HG03558 (cell line): ENCODE measurements at regions not wholly inside any gene's neighbourhood (a gene's known extent, or its start where the extent isn't known, plus 50 kb on each side); places are given as distances from the start of the nearest gene placed in this dataset.
"Not testable (repeated sequence)": the region's sequence is repeated elsewhere in the genome, so short reads cannot be mapped to it uniquely, and the experiment has no call there.

Source experiments
- ATAC-seq: cut with Tn5 transposase; IDR thresholded peaks from one replicate; pipeline ENCODE4 v1.9.1; 2021; ENCODE audit warnings: moderate number of reproducible peaks; ENCODE audit not compliant: unreplicated experiment; ENCODE audit errors: extremely low read depth

DNA sequence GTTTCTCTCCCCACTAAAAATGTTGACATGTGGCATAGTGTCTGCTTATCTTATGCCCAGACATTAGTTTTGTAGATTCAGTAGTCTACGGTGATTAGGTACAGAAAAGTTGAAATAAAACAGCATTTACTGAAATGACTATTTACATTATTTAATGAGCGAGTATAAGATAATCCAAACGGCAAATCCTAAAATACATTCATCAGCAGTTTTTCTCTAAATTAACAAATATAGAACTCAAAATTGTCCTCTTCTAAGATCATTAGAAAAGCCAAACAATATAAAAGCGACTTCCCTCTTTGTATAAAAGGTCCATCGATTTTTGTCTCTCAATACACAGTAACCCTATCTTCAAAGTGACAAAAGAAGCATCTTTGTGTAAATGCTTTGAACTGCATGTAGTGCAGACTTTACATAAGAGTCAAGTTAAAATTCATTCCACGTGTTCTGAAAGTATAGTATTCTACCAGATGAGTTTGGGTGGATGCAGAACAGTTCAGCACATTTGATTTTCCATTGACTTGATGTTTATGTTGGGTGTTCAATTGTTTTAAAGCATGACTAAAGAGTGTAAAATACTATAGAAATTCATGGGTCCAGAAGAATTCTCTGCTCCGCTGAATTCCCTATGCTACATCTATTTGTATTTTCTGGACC lies 480.8 kb upstream of the DPH6 start:
- ATAC-seq, result no peak

- no peak for ATAC-seq
Observed at GRCh38 chr15:36029606-36030210, 483.7 kb upstream of the DPH6 start.

DNA sequence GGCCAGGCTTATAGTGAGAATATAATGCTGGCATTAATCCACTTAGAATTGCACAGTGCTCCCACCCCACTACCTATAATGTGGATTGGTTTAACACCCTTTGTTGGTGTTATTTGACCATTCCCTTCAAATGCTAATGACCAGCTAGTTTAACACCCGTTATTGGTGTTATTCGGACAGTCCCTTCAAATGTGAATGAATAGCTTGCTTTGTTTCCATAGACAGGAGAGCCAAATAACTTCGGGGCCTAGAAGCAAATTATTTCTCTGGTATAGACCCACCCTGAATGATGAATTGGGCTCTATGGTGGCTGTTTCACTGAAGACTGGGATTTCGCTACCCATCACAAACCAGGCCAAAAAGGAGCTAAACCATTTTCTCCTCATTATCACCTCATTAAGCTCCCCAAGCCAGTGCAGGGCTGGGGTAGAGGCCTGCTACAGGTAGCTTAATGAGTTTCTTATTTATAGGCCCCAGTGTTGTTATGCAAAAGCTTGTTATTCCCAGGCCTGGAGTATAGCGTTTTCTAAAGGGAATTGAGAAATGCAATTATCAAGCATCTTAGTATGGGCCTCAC lies 494.1 kb upstream of the DPH6 start:
- no peak for ATAC-seq

GRCh38 chr15:36047018-36047716 lies 501.2 kb upstream of the DPH6 start:
- ATAC-seq, result not testable (repeated sequence)

- no peak for ATAC-seq
Observed at GRCh38 chr15:36050899-36051298, 504.9 kb upstream of the DPH6 start.

GRCh38 chr15:36052641-36053040 lies 506.7 kb upstream of the DPH6 start:
- not testable (repeated sequence) for ATAC-seq

GRCh38 chr15:36053746-36054145 lies 507.8 kb upstream of the DPH6 start:
- ATAC-seq, result no peak

GRCh38 chr15:36059596-36059995 lies 513.6 kb upstream of the DPH6 start:
- ATAC-seq, result no peak

- no peak for ATAC-seq
Observed at GRCh38 chr15:36062357-36062756, 516.4 kb upstream of the DPH6 start.

- no peak for ATAC-seq
Observed at GRCh38 chr15:36066757-36067156, 512.7 kb upstream of the CDIN1 start.

DNA sequence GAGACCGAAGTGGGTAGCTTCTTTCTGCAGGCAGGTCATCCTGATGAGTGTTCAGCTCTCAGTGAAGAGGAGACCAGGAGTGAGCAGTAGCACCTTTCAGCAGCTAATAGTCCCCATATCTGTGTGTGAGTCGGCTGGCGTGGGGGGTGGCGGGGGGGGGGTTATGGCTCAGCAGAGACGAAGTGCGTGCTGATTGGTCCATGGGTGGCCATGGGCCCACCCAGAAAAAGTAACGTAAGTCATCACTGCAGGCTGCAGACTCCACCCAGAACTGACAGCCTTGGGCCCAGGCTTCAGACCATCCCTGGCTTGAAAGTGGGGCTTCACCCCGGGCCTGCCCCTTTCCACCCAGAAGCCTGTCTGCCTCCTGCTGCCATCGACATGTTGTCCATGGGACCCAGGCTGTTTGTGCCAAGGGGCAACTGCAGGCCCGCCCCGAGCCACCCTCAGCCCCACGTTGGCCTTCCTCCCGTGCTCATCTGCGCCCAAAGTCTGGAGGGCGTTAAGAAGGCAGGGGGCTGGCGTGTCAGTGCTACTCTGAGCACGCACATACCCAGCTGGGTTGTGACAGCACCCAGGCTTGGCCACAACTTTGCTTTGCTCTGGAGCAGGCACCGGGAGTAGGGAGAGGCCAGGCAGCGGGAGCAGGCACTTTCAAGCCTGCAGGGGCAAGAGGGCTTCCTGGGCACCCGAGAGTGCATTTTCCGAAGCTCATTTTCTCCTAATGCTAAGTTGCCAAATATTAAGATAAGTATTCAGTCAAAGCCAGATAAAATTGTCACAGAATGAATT lies 511.7 kb upstream of the CDIN1 start:
- ATAC-seq, result no peak

DNA sequence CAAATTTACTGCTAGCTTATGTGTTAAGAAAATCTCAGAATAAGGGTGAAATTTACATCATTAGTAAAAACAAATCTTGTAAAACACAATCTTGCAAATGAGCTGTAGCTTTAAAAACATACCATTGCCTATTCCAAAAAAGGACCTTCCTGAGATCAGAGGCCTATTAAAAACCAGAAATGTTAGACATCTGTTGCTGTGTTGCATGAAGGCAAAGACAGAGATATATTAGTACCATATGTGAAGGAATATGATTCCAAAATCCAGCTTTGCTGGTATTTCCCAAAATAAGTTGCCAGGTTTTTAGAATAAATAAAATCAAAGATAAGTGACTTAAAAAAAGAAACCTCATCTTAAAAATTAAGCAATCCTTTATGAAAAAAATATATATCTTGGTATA lies 504.1 kb upstream of the CDIN1 start:
- ATAC-seq, result no peak

GRCh38 chr15:36079021-36079420 lies 500.4 kb upstream of the CDIN1 start:
- no peak for ATAC-seq

- no peak for ATAC-seq
Observed at GRCh38 chr15:36080759-36081158, 498.7 kb upstream of the CDIN1 start.

- ATAC-seq, result no peak
Observed at GRCh38 chr15:36090286-36090946, 489.0 kb upstream of the CDIN1 start.

- no peak for ATAC-seq
Observed at GRCh38 chr15:36106640-36107335, 472.6 kb upstream of the CDIN1 start.

DNA sequence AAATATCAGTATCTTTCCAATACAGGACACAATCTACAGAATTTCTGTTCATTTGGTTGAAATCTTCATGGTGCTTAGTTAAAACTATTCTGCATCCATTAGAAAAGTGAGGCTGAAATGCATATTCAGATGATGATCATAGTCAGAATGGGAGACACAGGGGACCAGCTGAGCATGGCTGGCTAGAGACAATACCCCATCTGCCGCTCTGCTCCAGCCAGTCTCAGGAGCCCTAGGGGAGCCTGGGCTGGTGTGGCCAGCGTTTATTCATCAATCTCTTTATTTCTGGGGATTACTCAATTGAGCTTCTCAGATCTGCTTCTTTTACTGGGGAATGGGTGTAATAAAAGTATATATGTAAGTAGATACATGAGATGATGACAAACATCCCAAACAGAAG lies 470.9 kb upstream of the CDIN1 start:
- ATAC-seq, result no peak

GRCh38 chr15:36109943-36110658 lies 469.3 kb upstream of the CDIN1 start:
- ATAC-seq, result no peak

GRCh38 chr15:36110659-36110993 lies 468.8 kb upstream of the CDIN1 start:
- no peak for ATAC-seq
